IMR-90 (cell line): ENCODE measurements at regions not wholly inside any gene's neighbourhood (a gene's known extent, or its start where the extent isn't known, plus 50 kb on each side); places are given as distances from the start of the nearest gene placed in this dataset.

Experiments used
- CHD1 ChIP-seq: IDR thresholded peaks from 2 replicates; pipeline ENCODE4 v1.6.1; 2012; ENCODE audit warnings: low read depth, low read length, improper control_type of control experiment
- CTCF ChIP-seq: conservative IDR thresholded peaks from 2 replicates; pipeline ENCODE4 v1.5.1; 2012; ENCODE audit warnings: mild to moderate bottlenecking, low read depth, low read length, improper control_type of control experiment
- FOS ChIP-seq: fragments of 150-350 bp; IDR thresholded peaks from 2 replicates; pipeline ENCODE4 v1.6.1; 2016; ENCODE audit warnings: low read depth, low read length
- NFE2L2 ChIP-seq: fragments of 150-350 bp; IDR thresholded peaks from 2 replicates; pipeline ENCODE4 v1.6.1; 2016; ENCODE audit warnings: low read depth, mild to moderate bottlenecking, low read length
- POLR2A ChIP-seq: IDR thresholded peaks from 2 replicates; pipeline ENCODE4 v1.6.1; 2012; ENCODE audit warnings: mild to moderate bottlenecking, low read depth, low read length
- RAD21 ChIP-seq: IDR thresholded peaks from 2 replicates; pipeline ENCODE4 v1.6.1; 2012; ENCODE audit warnings: low read length, improper control_type of control experiment
- RCOR1 ChIP-seq: IDR thresholded peaks from 2 replicates; pipeline ENCODE4 v1.6.1; 2012; ENCODE audit warnings: mild to moderate bottlenecking, low read length, improper control_type of control experiment; ENCODE audit not compliant: insufficient replicate concordance
- SMC3 ChIP-seq: fragments of 150-350 bp; IDR thresholded peaks from 2 replicates; pipeline ENCODE4 v1.6.1; 2016; ENCODE audit warnings: low read depth, mild to moderate bottlenecking, antibody characterized with exemption, low read length, moderate library complexity
- USF2 ChIP-seq: fragments of 150-350 bp; IDR thresholded peaks from 2 replicates; pipeline ENCODE4 v1.6.1; 2017; ENCODE audit warnings: mild to moderate bottlenecking, antibody characterized with exemption, low read length, low read depth
- TF ChIP-seq, protein P1 (sequence below): fragments of 150-350 bp; IDR thresholded peaks from 2 replicates; pipeline ENCODE4 v1.6.1; 2016; ENCODE audit warnings: low read depth, mild to moderate bottlenecking, low read length, moderate library complexity, borderline replicate concordance

- no peak for TF ChIP-seq CTCF
- TF ChIP-seq RAD21: no peak
- no peak for TF ChIP-seq USF2
- no peak for TF ChIP-seq POLR2A
- TF ChIP-seq FOS: no peak
- no peak for TF ChIP-seq SMC3
- TF ChIP-seq, protein P1, sequence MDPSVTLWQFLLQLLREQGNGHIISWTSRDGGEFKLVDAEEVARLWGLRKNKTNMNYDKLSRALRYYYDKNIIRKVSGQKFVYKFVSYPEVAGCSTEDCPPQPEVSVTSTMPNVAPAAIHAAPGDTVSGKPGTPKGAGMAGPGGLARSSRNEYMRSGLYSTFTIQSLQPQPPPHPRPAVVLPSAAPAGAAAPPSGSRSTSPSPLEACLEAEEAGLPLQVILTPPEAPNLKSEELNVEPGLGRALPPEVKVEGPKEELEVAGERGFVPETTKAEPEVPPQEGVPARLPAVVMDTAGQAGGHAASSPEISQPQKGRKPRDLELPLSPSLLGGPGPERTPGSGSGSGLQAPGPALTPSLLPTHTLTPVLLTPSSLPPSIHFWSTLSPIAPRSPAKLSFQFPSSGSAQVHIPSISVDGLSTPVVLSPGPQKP: no peak
- no peak for TF ChIP-seq CHD1
- TF ChIP-seq NFE2L2: no peak
- TF ChIP-seq RCOR1: no peak
Observed at GRCh38 chr16:48846277-48846676, 236.3 kb upstream of the N4BP1 start.
